Thymus (tissue), 11 donors: ENCODE measurements at regions not wholly inside any gene's neighbourhood (a gene's known extent, or its start where the extent isn't known, plus 50 kb on each side); places are given as distances from the start of the nearest gene placed in this dataset.

Experiments
- DNase-seq, 9 donors: peaks; one replicate each; pipeline ENCODE4 v3.0.0-alpha.2; 2013; ENCODE audit warnings: low spot score in 9 of 9, low read depth in 6 of 9, missing footprints in 1 of 9
- H3K27ac ChIP-seq, 2 donors: one replicate each; pipeline ENCODE4 v1.5.1; 2013; ENCODE audit warnings: control low read depth in 1 of 2, low read depth in 1 of 2, low read length in 1 of 2, mild to moderate bottlenecking in 1 of 2, moderate library complexity in 1 of 2
- H3K27me3 ChIP-seq, 2 donors: one replicate each; pipeline ENCODE4 v1.5.1; 2013; ENCODE audit warnings: low read length in 1 of 2; ENCODE audit not compliant: control insufficient read depth in 2 of 2, insufficient read depth in 1 of 2
- H3K36me3 ChIP-seq, 2 donors: one replicate each; pipeline ENCODE4 v1.5.1; 2013; ENCODE audit warnings: low read length in 1 of 2, mild to moderate bottlenecking in 1 of 2, moderate library complexity in 1 of 2; ENCODE audit not compliant: control insufficient read depth in 2 of 2, insufficient read depth in 2 of 2
- H3K4me1 ChIP-seq, 2 donors: one replicate each; pipeline ENCODE4 v1.5.1; 2013; ENCODE audit warnings: low read length in 2 of 2; ENCODE audit not compliant: control insufficient read depth in 2 of 2, insufficient read depth in 2 of 2
- H3K4me3 ChIP-seq, 2 donors: one replicate each; pipeline ENCODE4 v1.5.1; 2013; ENCODE audit warnings: low read length in 2 of 2, control low read depth in 1 of 2, mild to moderate bottlenecking in 1 of 2
- H3K9me3 ChIP-seq, 2 donors: one replicate each; pipeline ENCODE4 v1.5.1; 2013; ENCODE audit warnings: low read length in 1 of 2, mild to moderate bottlenecking in 1 of 2; ENCODE audit not compliant: control insufficient read depth in 2 of 2, insufficient read depth in 1 of 2
- WGBS: extraction: QIAGEN DNeasy Blood & Tissue Kit; methylation state at CpG from one replicate; pipeline ENCODE4 v1.1.7; 2013; 5-methylcytosine and 5-hydroxymethylcytosine counted together
- donor health status: healthy.

DNA sequence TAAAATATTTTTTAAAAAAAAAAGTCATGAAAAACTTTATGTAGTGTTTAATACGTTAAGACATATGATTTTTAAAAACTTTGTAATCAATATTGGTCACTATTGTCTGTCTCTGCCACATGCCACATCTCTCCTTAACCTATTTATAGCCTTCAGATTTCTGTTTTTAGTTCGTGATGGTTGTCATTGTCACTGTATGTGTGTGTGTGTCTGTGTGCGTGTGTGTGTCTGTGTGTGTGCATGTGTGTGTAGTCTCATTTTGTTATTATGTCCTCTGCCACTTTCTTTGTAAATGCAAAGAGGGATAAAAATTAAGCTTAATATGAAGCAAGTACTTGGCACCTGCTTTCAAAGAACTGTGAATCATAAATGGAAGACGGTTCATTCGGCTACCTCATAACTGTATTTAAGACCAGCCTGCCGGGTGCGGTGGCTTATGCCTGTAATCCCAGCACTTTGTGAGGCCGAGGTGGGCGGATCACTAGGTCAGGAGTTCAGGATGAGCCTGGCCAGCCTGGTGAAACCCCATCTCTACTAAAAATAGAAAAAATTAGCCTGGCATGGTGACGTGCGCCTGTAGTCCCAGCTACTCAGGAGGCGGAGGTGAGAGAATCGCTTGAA is 354.0 kb downstream of the ARL4A start:
- Histone ChIP-seq H3K9me3 (no peaks in the 10 kb centered on the region), H3K27ac (no peak overlapping the region), H3K27me3 (no peaks in the 10 kb centered on the region), H3K36me3 (no peaks in the 10 kb centered on the region), H3K4me1 (no peaks in the 10 kb centered on the region), H3K4me3 (no peak overlapping the region)
- WGBS: 95% methylated on average over 13 of the region's 13 CpGs
- DNase-seq: no peak

DNA sequence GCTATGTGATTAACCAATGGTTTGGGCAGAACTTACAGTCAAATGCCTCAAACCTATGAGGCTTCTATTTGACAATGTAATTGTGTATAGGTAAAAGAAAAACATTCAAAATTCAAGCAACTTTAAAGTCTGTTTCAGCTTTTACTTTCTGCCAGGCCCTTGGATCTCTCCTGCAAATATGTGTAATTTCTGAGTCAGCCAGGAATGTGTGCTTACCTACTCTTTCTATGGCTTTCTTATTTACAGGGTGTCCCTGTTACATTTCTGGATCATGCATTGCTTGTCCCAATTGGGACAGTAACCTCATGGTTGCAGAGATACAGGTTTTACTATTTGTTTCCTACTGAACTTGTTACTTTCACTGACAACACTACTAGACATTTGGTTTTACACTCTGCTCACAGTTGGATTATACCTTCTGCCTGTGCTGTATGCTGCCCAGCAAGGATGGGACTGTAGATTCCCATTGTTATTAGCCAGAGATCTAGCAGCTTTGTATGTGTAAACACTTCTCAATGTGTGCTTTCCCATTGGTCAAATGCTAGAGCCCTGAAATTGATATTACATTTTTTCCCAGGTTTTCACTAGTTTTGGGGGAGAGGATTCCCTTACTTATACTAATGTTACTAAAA is 355.3 kb downstream of the ARL4A start:
- Histone ChIP-seq H3K27me3 (no peaks in the 10 kb centered on the region), H3K36me3 (no peaks in the 10 kb centered on the region), H3K9me3 (no peaks in the 10 kb centered on the region), H3K4me3 (no peak overlapping the region), H3K4me1 (no peaks in the 10 kb centered on the region), H3K27ac (no peak overlapping the region)
- DNase-seq: no peak

DNA sequence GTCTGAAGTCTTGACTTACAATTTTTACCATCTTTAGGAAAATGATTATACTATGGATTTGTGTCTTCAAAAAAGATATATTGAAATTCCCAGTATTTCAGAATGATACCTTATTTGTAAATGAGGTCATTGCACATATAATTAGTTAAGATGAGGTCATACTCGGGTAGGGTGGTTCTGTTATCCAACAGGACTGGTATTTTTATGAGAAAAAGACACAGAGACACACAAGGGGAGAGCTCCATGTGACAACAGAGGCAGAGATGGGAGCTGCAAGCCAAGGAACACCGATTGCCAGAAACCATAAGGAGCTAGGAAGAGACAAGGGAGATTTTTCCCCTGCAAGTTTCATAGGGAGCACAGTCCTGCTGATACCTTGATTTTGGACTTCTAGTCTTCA is 356.9 kb downstream of the ARL4A start:
- Histone ChIP-seq H3K4me1 (no peaks in the 10 kb centered on the region), H3K27ac (no peak overlapping the region), H3K4me3 (no peak overlapping the region), H3K9me3 (no peaks in the 10 kb centered on the region), H3K27me3 (no peaks in the 10 kb centered on the region), H3K36me3 (no peaks in the 10 kb centered on the region)
- no peak for DNase-seq
- WGBS: 77% methylated on average over 2 of the region's 2 CpGs

DNA sequence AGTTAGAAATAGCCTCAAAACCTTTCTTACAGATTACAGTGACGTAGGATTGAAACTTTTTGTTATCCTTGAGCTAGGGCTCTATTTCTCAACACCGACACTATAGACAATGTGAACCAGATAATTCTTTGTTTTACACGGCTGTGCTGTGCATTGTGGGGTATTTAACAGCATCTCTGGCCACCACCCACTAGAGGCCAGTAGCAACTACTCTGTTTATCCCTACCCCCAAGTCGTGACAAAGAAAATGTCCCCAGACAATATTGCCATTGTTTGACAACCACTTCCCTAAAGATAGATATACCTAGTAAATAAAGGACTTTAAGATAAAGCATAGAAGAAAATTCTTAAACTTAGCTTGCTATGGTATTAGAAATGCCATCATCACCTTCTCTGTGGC is 359.6 kb downstream of the ARL4A start:
- H3K4me3 ChIP-seq: no peak overlapping the region
- no peaks in the 10 kb centered on the region for H3K36me3 ChIP-seq
- DNase-seq: no peak
- WGBS: 93% methylated on average over 4 of the region's 4 CpGs
- H3K27ac ChIP-seq: no peak overlapping the region
- H3K4me1 ChIP-seq: no peaks in the 10 kb centered on the region
- no peaks in the 10 kb centered on the region for H3K27me3 ChIP-seq
- no peaks in the 10 kb centered on the region for H3K9me3 ChIP-seq

DNA sequence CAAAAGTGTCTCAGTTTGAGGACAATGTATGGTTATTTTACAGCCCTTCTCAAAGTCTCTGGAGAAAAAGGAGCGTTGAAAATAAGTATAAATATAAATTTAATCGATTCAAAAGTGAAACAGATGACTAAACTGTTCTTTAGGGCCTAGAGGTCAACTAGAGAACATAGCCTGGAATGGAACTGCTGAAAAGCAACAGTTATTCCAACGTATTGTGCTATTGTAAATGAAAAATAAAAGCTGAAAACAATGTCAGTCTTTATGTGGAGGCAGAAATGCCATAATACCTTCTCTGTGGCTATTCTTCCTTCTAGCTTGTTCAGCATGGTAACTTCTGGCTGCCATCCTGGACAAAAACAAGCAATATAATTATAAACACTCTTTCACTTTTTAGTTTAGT is 362.5 kb downstream of the ARL4A start:
- Histone ChIP-seq H3K4me3 (no peak overlapping the region), H3K4me1 (no peaks in the 10 kb centered on the region), H3K9me3 (no peaks in the 10 kb centered on the region), H3K36me3 (no peaks in the 10 kb centered on the region), H3K27me3 (no peaks in the 10 kb centered on the region), H3K27ac (no peak overlapping the region)
- no peak for DNase-seq
- 89% methylated on average over 3 of the region's 3 CpGs for WGBS

DNA sequence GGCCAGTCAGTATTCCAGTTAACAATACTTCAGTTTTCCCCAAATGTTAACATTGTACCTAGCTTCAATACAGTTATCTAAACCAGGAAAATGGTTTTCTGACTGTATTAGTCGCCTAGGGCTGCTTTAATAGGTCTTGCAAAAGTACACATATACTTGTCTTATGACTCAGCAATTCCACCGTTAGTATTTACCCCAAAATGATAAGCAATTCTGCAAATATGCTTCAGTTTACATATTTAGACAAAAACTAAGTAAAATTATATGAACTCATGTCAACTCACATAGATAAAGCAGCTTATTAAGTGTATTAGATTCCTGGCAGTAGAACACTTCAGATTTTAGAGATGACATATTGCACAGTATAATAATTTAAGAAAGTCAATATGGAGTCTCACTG is 363.3 kb downstream of the ARL4A start:
- no peak overlapping the region for H3K4me3 ChIP-seq
- 64% methylated on average over 2 of the region's 2 CpGs for WGBS
- no peaks in the 10 kb centered on the region for H3K4me1 ChIP-seq

DNA sequence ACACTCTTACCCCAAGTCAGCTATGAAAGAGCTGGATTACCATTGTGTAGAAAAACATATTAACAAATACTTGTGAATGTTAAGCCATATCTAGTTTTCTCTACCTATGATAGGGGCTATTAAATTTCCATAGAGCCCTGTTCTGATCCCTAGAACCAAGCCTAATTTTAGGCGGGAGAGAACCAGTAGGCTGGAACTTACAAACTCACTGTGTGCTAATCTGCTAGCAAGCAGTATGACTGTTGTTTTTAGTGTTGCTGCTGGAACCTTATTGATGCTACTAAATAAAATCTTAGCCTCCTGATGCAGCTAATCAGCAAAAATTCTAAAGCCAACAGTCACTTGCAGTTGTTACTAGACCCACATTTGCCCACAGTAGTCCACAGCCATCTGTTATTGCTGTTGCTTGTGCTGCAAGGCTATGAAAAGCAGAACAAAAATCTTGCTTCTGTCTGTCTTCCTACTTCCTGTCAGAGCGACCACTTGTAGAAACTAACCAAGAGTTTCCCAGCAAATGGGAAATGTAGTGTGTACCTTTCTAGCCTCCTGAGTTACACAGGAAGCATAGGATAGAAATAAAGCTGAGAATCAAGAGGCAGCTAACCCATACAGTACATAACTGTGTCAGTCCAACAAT is 368.4 kb downstream of the ARL4A start:
- H3K4me3 ChIP-seq: no peak overlapping the region

More for the DNA sequence above, 363.3 kb downstream of the ARL4A start:
- no peak for DNase-seq
- no peaks in the 10 kb centered on the region for H3K36me3 ChIP-seq
- H3K9me3 ChIP-seq: no peaks in the 10 kb centered on the region
- H3K27ac ChIP-seq: no peak overlapping the region
- no peaks in the 10 kb centered on the region for H3K27me3 ChIP-seq

DNA sequence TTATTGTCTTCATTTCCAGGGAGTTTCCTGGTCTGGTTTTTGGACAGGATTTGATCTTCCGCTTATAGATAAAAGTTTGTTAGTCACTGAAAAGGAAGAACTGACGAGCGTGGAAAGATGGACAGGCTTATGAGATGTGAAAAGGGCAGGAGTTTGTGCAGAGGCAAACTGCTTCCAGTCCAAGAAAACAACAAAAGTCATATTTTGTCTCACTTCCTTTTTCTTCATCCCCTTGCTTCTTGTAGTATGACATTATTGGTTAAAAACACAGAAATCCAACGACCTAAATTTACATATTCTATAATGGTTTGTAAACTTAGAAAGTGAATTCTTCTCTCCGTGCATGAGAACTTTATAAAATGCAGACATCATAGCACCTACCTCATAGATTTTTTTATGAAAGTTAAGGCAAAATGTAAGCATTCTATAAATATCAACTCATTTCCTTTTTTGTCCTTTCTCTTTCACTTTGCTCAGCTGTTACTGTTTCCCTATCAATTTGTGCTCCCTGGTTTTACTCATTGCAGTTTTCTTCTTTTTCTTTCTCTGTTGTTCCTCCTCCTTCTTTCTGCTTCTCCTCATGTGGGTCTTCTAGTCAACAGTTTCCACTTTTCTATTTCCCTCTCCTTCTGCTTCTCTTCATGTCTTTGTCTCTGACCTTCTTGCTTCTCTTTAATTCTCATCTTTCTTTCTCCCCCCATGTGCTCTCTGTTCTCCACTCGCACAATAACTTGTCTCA is 370.2 kb downstream of the ARL4A start:
- H3K36me3 ChIP-seq: no peaks in the 10 kb centered on the region
- H3K4me1 ChIP-seq: no peaks in the 10 kb centered on the region
- WGBS: 77% methylated on average over 6 of the region's 6 CpGs
- no peaks in the 10 kb centered on the region for H3K9me3 ChIP-seq
- H3K4me3 ChIP-seq: no peak overlapping the region
- no peak for DNase-seq
- H3K27me3 ChIP-seq: no peaks in the 10 kb centered on the region
- no peak overlapping the region for H3K27ac ChIP-seq

More for the DNA sequence above, 368.4 kb downstream of the ARL4A start:
- H3K27me3 ChIP-seq: no peaks in the 10 kb centered on the region
- no peaks in the 10 kb centered on the region for H3K4me1 ChIP-seq
- DNase-seq: no peak
- H3K9me3 ChIP-seq: no peaks in the 10 kb centered on the region
- H3K36me3 ChIP-seq: no peaks in the 10 kb centered on the region
- no peak overlapping the region for H3K27ac ChIP-seq
- WGBS: 52% methylated on average over 2 of the region's 2 CpGs

DNA sequence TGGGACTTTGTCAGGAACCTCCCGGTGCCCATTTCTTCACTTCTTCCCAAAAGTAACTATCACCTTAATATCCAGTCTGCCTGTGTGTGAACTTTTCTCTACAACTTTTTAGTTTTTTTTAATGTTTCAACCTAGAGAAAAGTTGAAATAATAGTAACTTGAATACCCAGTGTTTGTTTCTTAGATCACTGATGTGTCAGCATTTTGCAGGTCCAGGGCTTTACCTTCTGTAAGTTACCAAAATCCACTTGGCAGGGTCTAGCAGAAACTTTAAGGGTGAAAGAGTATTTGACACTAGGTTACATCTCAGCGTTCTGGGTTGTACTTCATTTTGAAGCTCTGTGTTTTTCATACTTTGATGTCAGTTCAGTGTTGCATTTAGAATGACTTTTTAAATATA is 372.7 kb downstream of the ARL4A start:
- Histone ChIP-seq H3K27ac (no peak overlapping the region), H3K4me1 (no peaks in the 10 kb centered on the region), H3K27me3 (no peaks in the 10 kb centered on the region), H3K36me3 (no peaks in the 10 kb centered on the region), H3K4me3 (no peak overlapping the region), H3K9me3 (no peaks in the 10 kb centered on the region)
- WGBS: 95% methylated on average over 2 of the region's 2 CpGs
- no peak for DNase-seq
